HepG2 (cell line): ENCODE measurements at regions not wholly inside any gene's neighbourhood (a gene's known extent, or its start where the extent isn't known, plus 50 kb on each side); places are given as distances from the start of the nearest gene placed in this dataset.

Source experiments
- ATAC-seq: fragments of 200-7000 bp; cut with Tn5 transposase; 3 replicates; pipeline ENCODE4 v1.9.1; 2020; ENCODE audit warnings: mild to moderate bottlenecking, moderate library complexity
- BruUV-seq: library from RNA; stranded (reverse); fragments of 400-500 nt; replicated peaks from 2 replicates; lab custom pipeline; 2021; lab: Mats Ljungman, UMichigan
- CTCF ChIA-PET: fragments of 300-600 bp; formaldehyde crosslinking; extraction: SDS; loops from one replicate; lab custom pipeline; 2021; ENCODE audit warnings: low total read pairs, inconsistent platforms, low intra/inter-chr PET ratio; lab: Yijun Ruan, JAX
- POLR2A ChIA-PET: fragments of 350-600 bp; sonication (Branson Sonifier 250); formaldehyde crosslinking; loops from one replicate; lab custom pipeline; 2020; ENCODE audit warnings: antibody characterized with exemption, inconsistent platforms; lab: Yijun Ruan, JAX
- DNase-seq: peaks from one replicate; pipeline ENCODE4 v3.0.0-alpha.2; 2015; ENCODE audit warnings: low spot score
- FAIRE-seq: peaks from 3 replicates; lab custom pipeline; 2011; peaks lifted over from hg19 to GRCh38; lab: Jason Lieb, UNC
- H2AFZ ChIP-seq: one replicate; pipeline ENCODE4 v1.6.1; 2011; ENCODE audit warnings: low read length, inconsistent platforms
- H3K27ac ChIP-seq: fragments of 300-600 bp; 3 replicates; pipeline ENCODE4 v1.8.0; 2011; ENCODE audit warnings: mixed run types, mild to moderate bottlenecking, mixed read lengths, low read length, inconsistent platforms; ENCODE audit not compliant: insufficient read depth; ENCODE audit errors: extremely low read length
- H3K27me3 ChIP-seq, 2 experiments: fragments of 200-600 bp in 1 of 2; 2 replicates in 1 of 2; 3 replicates in 1 of 2; pipeline versions ENCODE4 v1.6.0 to v1.8.0; 2011; ENCODE audit warnings: low read length in 2 of 2, mild to moderate bottlenecking in 2 of 2, moderate library complexity in 2 of 2, inconsistent platforms in 1 of 2; ENCODE audit not compliant: insufficient read depth in 2 of 2, control insufficient read depth in 1 of 2
- H3K36me3 ChIP-seq, 2 experiments: fragments of 200-600 bp in 1 of 2; replicated peaks in 1 of 2; 2 replicates in 1 of 2; 3 replicates in 1 of 2; pipeline versions ENCODE4 v1.5.1 to v1.8.0; 2011; ENCODE audit warnings: low read length in 2 of 2, inconsistent platforms in 1 of 2; ENCODE audit not compliant: insufficient read depth in 2 of 2, control insufficient read depth in 1 of 2
- H3K4me1 ChIP-seq: 2 replicates; pipeline ENCODE4 v1.5.1; 2012; ENCODE audit warnings: low read length, inconsistent platforms; ENCODE audit not compliant: insufficient read depth
- H3K4me2 ChIP-seq: 2 replicates; pipeline ENCODE4 v1.6.0; 2011; ENCODE audit warnings: low read depth, low read length, inconsistent platforms
- H3K4me3 ChIP-seq, 3 experiments: fragments of 200-600 bp in 1 of 3; sonication (generic), shearing (Covaris generic) in 1 of 3; replicated peaks in 1 of 3; 2 replicates each; pipeline ENCODE4 v1.5.1; 2011 to 2016; ENCODE audit warnings: low read length in 3 of 3, inconsistent platforms in 2 of 3, low read depth in 2 of 3, mild to moderate bottlenecking in 2 of 3, control low read depth in 1 of 3, mixed read lengths in 1 of 3; ENCODE audit not compliant: insufficient read depth in 1 of 3
- H3K79me2 ChIP-seq: one replicate; pipeline ENCODE4 v1.6.1; 2011; ENCODE audit warnings: low read length, inconsistent platforms; ENCODE audit not compliant: insufficient read depth
- H3K9ac ChIP-seq: 2 replicates; pipeline ENCODE4 v1.6.0; 2011; ENCODE audit warnings: mild to moderate bottlenecking, low read depth, low read length, inconsistent platforms; ENCODE audit not compliant: insufficient read depth
- H3K9me3 ChIP-seq: 2 replicates; pipeline ENCODE4 v1.5.1; 2012; ENCODE audit warnings: mild to moderate bottlenecking, low read length
- H4K20me1 ChIP-seq: 2 replicates; pipeline ENCODE4 v1.6.0; 2011; ENCODE audit warnings: inconsistent platforms, mild to moderate bottlenecking, low read length, moderate library complexity; ENCODE audit not compliant: insufficient read depth
- ERF ChIP-seq: IDR thresholded peaks from 2 replicates; pipeline ENCODE4 v1.6.1; 2018; ENCODE audit warnings: missing biosample characterization, missing genetic modification reagents
- HNF4A ChIP-seq: sonication (generic); formaldehyde crosslinking; IDR thresholded peaks from 2 replicates; pipeline ENCODE4 v1.4.0; 2020; ENCODE audit warnings: missing genetic modification reagents
- NFKB2 ChIP-seq: sonication (generic); formaldehyde crosslinking; IDR thresholded peaks from 2 replicates; pipeline ENCODE4 v1.4.0; 2020; ENCODE audit warnings: missing genetic modification reagents, borderline replicate concordance
- PRMT3 ChIP-seq: sonication (generic); formaldehyde crosslinking; IDR thresholded peaks from 2 replicates; pipeline ENCODE4 v1.8.1; 2022; ENCODE audit warnings: low read depth, mild to moderate bottlenecking, moderate library complexity, missing genetic modification reagents, borderline replicate concordance
- SCMH1 ChIP-seq: sonication (generic); formaldehyde crosslinking; IDR thresholded peaks from 2 replicates; pipeline ENCODE4 v1.9.0; 2021; ENCODE audit warnings: missing genetic modification reagents, mild to moderate bottlenecking, borderline replicate concordance
- SYNCRIP ChIP-seq: fragments of 200-400 bp; formaldehyde crosslinking; IDR thresholded peaks from 2 replicates; pipeline ENCODE4 v1.6.1; 2018; ENCODE audit warnings: mild to moderate bottlenecking, low read depth, low read length; ENCODE audit not compliant: insufficient read depth
- YEATS4 ChIP-seq: sonication (generic); formaldehyde crosslinking; IDR thresholded peaks from 2 replicates; pipeline ENCODE4 v1.4.0; 2020; ENCODE audit warnings: missing genetic modification reagents, borderline replicate concordance
- ZBTB20 ChIP-seq: sonication (generic); formaldehyde crosslinking; IDR thresholded peaks from 2 replicates; pipeline ENCODE4 v1.8.1; 2023; ENCODE audit warnings: missing genetic modification reagents, low read depth, mild to moderate bottlenecking, borderline replicate concordance
- ZBTB3 ChIP-seq: sonication (generic); formaldehyde crosslinking; IDR thresholded peaks from 2 replicates; pipeline ENCODE4 v1.4.0; 2020; ENCODE audit warnings: low read depth, mild to moderate bottlenecking, moderate library complexity, missing genetic modification reagents, borderline replicate concordance
- ZNF432 ChIP-seq: sonication (generic); formaldehyde crosslinking; IDR thresholded peaks from 2 replicates; pipeline ENCODE4 v1.5.0; 2020; ENCODE audit warnings: missing genetic modification reagents, mild to moderate bottlenecking, borderline replicate concordance
- whole genome bisulfite sequencing: methylation state at CpG from one replicate; pipeline ENCODE4 v1.1.6; 2017; ENCODE audit warnings: low lambda C conversion rate; 5-methylcytosine and 5-hydroxymethylcytosine counted together
- in situ Hi-C: cut with HindIII; loops from 2 replicates; pipeline ENCODE4 v1.10.0; 2017; ENCODE audit warnings: low pct_unique_long_range_greater_than_20kb; ENCODE audit not compliant: extremely low pct_ligation_motif_present
- intact Hi-C: fragments of 100-400 bp; cut with micrococcal nuclease; formaldehyde crosslinking; loops from one replicate; pipeline ENCODE4 v1.10.0; 2022; ENCODE audit not compliant: unreplicated experiment
- TF ChIP-seq, protein P1 (sequence below): sonication (generic); formaldehyde crosslinking; IDR thresholded peaks from 2 replicates; pipeline ENCODE4 v1.8.0; 2022; ENCODE audit warnings: mild to moderate bottlenecking, missing genetic modification reagents, borderline replicate concordance
- TF ChIP-seq, protein P2 (sequence below): sonication (generic); formaldehyde crosslinking; IDR thresholded peaks from 2 replicates; pipeline ENCODE4; 2020; ENCODE audit warnings: missing genetic modification reagents, mild to moderate bottlenecking, borderline replicate concordance
- TF ChIP-seq, protein P3 (sequence below): sonication (generic); formaldehyde crosslinking; IDR thresholded peaks from 2 replicates; pipeline ENCODE4 v1.4.0; 2020; ENCODE audit warnings: missing genetic modification reagents

DNA sequence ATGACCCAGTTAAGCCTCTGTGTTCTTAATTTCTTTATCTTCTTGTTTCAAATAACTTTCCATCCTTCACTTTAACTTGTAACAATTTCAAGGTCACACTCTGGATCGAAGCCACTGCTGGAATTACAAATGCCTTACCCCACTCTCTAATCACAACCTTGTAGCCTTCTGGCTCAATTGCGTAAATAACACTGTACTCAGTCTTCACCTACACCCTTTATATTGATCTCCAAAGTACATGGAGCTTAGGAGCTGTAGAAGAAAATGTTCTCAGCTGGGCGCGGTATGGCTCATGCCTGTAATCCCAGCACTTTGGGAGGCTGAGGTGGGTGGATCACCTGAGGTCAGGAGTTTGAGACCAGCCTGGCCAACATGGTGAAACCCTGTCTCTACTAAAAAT, 164.3 kb upstream of the NPSR1 start:
- no TSS peak for BruUV-seq
- ATAC-seq, result no peak
- Histone ChIP-seq H3K27ac (no peak overlapping the region), H2AFZ (no peak overlapping the region), H3K9ac (no peak overlapping the region), H3K27me3 (no peaks in the 10 kb centered on the region), H3K36me3 (0 out of 5 replicates have a peak, but pooled peaks cover 0 to 3% of the 10 kb centered on the region in 2 experiments), H3K4me1 (no peaks in the 10 kb centered on the region), H3K4me2 (no peak overlapping the region), H3K9me3 (no peaks in the 10 kb centered on the region), H3K4me3 (no peak overlapping the region), H4K20me1 (no peaks in the 10 kb centered on the region), H3K79me2 (no peaks in the 10 kb centered on the region)
- POLR2A ChIA-PET, result no interaction called here
- intact Hi-C loops (no loop called here), in situ Hi-C loops (no loop called here)
- FAIRE-seq, result no peak
- TF ChIP-seq, protein P1, sequence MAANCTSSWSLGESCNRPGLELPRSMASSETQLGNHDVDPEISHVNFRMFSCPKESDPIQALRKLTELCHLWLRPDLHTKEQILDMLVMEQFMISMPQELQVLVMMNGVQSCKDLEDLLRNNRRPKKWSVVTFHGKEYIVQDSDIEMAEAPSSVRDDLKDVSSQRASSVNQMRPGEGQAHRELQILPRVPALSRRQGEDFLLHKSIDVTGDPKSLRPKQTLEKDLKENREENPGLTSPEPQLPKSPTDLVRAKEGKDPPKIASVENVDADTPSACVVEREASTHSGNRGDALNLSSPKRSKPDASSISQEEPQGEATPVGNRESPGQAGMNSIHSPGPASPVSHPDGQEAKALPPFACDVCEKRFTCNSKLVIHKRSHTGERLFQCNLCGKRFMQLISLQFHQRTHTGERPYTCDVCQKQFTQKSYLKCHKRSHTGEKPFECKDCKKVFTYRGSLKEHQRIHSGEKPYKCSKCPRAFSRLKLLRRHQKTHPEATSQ (CRISPR knock-in tag), result no peak
- TF ChIP-seq NFKB2 (CRISPR knock-in tag) (no peak), ERF (CRISPR knock-in tag) (no peak), SCMH1 (no peak), YEATS4 (no peak), HNF4A (CRISPR knock-in tag) (no peak), ZBTB3 (no peak), PRMT3 (CRISPR knock-in tag) (no peak), ZBTB20 (CRISPR knock-in tag) (no peak), ZNF432 (CRISPR knock-in tag) (no peak), SYNCRIP (no peak)
- TF ChIP-seq, protein P2, sequence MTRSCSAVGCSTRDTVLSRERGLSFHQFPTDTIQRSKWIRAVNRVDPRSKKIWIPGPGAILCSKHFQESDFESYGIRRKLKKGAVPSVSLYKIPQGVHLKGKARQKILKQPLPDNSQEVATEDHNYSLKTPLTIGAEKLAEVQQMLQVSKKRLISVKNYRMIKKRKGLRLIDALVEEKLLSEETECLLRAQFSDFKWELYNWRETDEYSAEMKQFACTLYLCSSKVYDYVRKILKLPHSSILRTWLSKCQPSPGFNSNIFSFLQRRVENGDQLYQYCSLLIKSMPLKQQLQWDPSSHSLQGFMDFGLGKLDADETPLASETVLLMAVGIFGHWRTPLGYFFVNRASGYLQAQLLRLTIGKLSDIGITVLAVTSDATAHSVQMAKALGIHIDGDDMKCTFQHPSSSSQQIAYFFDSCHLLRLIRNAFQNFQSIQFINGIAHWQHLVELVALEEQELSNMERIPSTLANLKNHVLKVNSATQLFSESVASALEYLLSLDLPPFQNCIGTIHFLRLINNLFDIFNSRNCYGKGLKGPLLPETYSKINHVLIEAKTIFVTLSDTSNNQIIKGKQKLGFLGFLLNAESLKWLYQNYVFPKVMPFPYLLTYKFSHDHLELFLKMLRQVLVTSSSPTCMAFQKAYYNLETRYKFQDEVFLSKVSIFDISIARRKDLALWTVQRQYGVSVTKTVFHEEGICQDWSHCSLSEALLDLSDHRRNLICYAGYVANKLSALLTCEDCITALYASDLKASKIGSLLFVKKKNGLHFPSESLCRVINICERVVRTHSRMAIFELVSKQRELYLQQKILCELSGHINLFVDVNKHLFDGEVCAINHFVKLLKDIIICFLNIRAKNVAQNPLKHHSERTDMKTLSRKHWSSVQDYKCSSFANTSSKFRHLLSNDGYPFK (CRISPR knock-in tag), result no peak
- TF ChIP-seq, protein P3, sequence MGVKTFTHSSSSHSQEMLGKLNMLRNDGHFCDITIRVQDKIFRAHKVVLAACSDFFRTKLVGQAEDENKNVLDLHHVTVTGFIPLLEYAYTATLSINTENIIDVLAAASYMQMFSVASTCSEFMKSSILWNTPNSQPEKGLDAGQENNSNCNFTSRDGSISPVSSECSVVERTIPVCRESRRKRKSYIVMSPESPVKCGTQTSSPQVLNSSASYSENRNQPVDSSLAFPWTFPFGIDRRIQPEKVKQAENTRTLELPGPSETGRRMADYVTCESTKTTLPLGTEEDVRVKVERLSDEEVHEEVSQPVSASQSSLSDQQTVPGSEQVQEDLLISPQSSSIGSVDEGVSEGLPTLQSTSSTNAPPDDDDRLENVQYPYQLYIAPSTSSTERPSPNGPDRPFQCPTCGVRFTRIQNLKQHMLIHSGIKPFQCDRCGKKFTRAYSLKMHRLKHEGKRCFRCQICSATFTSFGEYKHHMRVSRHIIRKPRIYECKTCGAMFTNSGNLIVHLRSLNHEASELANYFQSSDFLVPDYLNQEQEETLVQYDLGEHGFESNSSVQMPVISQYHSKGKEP (CRISPR knock-in tag), result no peak
- 95% methylated on average over 4 of the region's 4 CpGs for WGBS
- DNase-seq, result no peak
- CTCF ChIA-PET, result no interaction called here
